Esophagus muscularis mucosa (tissue), 4 donors: ENCODE measurements at regions not wholly inside any gene's neighbourhood (a gene's known extent, or its start where the extent isn't known, plus 50 kb on each side); places are given as distances from the start of the nearest gene placed in this dataset.

ENCODE experiments used
- DNase-seq: peaks from one replicate; pipeline ENCODE4 v3.0.0-alpha.2; 2017; ENCODE audit errors: extremely low spot score
- H3K27ac ChIP-seq, 4 donors: fragments of 200-600 bp; sonication (generic); replicated peaks in 1 of 4; 1 replicate in 3 of 4; 2 replicates in 1 of 4; pipeline ENCODE4 v1.5.1; 2016 to 2019; ENCODE audit warnings: mild to moderate bottlenecking in 1 of 4
- H3K27me3 ChIP-seq, 4 donors: fragments of 200-600 bp; sonication (generic); one replicate each; pipeline versions ENCODE4 v1.5.1 to v1.6.0; 2016 to 2019
- H3K36me3 ChIP-seq, 4 donors: fragments of 200-600 bp; sonication (generic); one replicate each; pipeline ENCODE4 v1.5.1; 2016 to 2019
- H3K4me1 ChIP-seq, 4 donors: fragments of 200-600 bp; sonication (generic); one replicate each; pipeline ENCODE4 v1.5.1; 2016 to 2019
- H3K4me3 ChIP-seq, 4 donors: fragments of 200-600 bp; sonication (generic); 1 replicate in 2 of 4; 2 replicates in 2 of 4; pipeline ENCODE4 v1.5.1; 2016 to 2019; ENCODE audit warnings: mild to moderate bottlenecking in 4 of 4, moderate library complexity in 1 of 4
- H3K9me3 ChIP-seq, 4 donors: fragments of 200-600 bp; sonication (generic); 1 replicate in 3 of 4; 2 replicates in 1 of 4; pipeline ENCODE4 v1.5.1; 2016 to 2019
- EP300 ChIP-seq: sonication (generic); formaldehyde crosslinking; IDR thresholded peaks from one replicate; pipeline ENCODE4 v1.6.1; 2017; ENCODE audit warnings: antibody characterized with exemption
- POLR2A ChIP-seq: fragments of 450-650 bp; IDR thresholded peaks from one replicate; pipeline ENCODE4 v1.6.1; 2017; ENCODE audit warnings: antibody characterized with exemption, moderate library complexity, mild to moderate bottlenecking, low read depth
- POLR2AphosphoS5 ChIP-seq, 2 donors: sonication (generic); formaldehyde crosslinking; IDR thresholded peaks; one replicate each; pipeline ENCODE4 v1.6.1; 2017; ENCODE audit warnings: antibody characterized with exemption in 2 of 2
- WGBS: methylation state at CpG from one replicate; pipeline ENCODE4 v1.1.5; 2018; 5-methylcytosine and 5-hydroxymethylcytosine counted together
- intact Hi-C: fragments of 100-400 bp; cut with DNase I; formaldehyde crosslinking; loops from one replicate; pipeline ENCODE4 v1.15.1; 2023
- TF ChIP-seq, protein P1 (sequence below), 3 experiments: fragments of 200-600 bp in 2 of 3; fragments of 450-650 bp in 1 of 3; sonication (generic) in 2 of 3; IDR thresholded peaks; one replicate each; pipeline ENCODE4 v1.5.1; 2017 to 2019; ENCODE audit warnings: antibody characterized with exemption in 3 of 3, mild to moderate bottlenecking in 2 of 3, moderate library complexity in 1 of 3

DNA sequence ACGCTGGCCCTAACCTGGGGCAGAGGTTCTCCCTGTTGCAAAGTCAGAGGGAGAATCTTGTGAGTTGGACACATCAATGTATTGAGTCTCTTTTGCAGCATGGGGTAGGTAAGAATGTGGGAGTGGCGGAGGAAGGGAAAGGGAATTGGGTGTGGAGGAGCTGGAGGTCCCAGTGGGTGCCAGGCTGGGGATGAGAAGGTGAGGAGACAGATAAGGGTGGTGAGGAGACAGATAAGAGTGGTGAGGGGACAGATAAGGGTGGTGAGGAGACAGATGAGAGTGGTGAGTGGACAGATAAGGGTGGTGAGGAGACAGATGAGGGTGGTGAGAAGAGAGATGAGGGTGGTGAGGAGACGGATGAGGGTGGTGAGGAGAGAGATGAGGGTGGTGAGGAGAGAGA lies 72.9 kb upstream of the SFSWAP start:
- Histone ChIP-seq H3K4me1 (no peaks in the 10 kb centered on the region), H3K9me3 (no peaks in the 10 kb centered on the region), H3K27me3 (peaks cover 0 to 72% (median 0%) of the 10 kb centered on the region in 4 donors), H3K27ac (no peak overlapping the region), H3K4me3 (no peak overlapping the region), H3K36me3 (no peaks in the 10 kb centered on the region)
- WGBS, result 80% methylated on average over 3 of the region's 3 CpGs
- no peak for DNase-seq
- intact Hi-C loops, result no loop called here
- TF ChIP-seq POLR2A (no peak), POLR2AphosphoS5 (IDR thresholded peaks at IDR 0.05) (no peak), EP300 (no peak)
- TF ChIP-seq, protein P1, sequence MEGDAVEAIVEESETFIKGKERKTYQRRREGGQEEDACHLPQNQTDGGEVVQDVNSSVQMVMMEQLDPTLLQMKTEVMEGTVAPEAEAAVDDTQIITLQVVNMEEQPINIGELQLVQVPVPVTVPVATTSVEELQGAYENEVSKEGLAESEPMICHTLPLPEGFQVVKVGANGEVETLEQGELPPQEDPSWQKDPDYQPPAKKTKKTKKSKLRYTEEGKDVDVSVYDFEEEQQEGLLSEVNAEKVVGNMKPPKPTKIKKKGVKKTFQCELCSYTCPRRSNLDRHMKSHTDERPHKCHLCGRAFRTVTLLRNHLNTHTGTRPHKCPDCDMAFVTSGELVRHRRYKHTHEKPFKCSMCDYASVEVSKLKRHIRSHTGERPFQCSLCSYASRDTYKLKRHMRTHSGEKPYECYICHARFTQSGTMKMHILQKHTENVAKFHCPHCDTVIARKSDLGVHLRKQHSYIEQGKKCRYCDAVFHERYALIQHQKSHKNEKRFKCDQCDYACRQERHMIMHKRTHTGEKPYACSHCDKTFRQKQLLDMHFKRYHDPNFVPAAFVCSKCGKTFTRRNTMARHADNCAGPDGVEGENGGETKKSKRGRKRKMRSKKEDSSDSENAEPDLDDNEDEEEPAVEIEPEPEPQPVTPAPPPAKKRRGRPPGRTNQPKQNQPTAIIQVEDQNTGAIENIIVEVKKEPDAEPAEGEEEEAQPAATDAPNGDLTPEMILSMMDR (IDR thresholded peaks at IDR 0.05), result no peak

DNA sequence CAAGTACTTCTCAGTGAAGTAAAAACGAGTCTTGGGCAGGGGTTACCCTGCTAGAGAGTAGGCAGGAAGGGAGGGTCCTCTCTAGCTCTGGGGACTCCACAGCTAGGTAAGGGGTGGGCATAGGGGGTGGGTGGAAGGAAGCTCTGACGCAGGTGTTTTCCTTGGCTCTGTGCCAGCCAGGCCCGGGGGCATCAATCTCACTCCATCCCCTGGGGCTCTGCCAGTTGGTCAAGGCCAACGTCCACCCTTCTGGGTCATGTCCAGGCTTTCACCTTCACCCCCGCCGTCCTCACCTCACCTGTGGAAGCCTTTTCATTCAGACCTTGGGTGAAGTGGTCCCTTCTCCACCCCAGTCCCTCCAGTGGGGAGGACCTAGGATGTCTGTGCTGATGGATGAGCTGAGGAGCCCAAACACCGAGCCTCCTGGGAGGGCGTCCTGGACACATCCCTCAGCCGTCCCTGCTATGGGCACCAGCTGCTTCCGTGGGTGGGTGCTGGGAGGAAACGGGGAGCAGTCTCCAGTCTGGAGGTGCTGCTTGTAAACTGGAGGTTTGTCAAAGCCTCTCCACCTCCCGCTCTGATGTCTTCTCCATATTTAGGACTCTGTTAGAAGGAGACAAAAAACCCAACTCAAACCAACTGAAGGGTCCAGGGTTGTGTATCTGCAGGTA lies 71.5 kb upstream of the SFSWAP start:
- 82% methylated on average over 10 of the region's 12 CpGs for WGBS

DNA sequence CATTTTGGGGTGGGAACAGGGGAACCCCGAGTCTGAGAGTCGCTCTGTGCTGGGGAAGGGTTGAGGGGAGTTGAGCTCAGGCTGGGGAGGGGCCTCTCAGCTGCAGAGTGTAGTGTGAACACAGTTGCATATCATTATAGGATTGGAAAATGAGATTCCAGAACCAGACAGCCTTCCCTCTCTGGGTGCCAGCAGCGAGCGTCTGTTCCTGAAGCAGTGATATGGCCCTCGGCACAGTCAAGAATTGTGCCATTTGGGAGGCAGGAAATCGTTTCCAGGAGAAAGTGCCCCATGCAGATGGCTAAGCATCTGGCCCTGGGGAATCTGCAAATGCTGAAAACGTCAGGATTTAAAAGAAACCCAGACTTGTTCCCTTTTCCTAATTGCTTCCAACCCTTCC lies 70.4 kb upstream of the SFSWAP start:
- Histone ChIP-seq H3K27ac (no peak overlapping the region), H3K9me3 (no peaks in the 10 kb centered on the region), H3K4me1 (no peaks in the 10 kb centered on the region), H3K4me3 (no peak overlapping the region), H3K36me3 (no peaks in the 10 kb centered on the region), H3K27me3 (peaks cover 0 to 75% (median 0%) of the 10 kb centered on the region in 4 donors)
- no peak for DNase-seq
- TF ChIP-seq POLR2A (no peak), POLR2AphosphoS5 (IDR thresholded peaks at IDR 0.05) (no peak), EP300 (no peak)
- TF ChIP-seq, protein P1 (IDR thresholded peaks at IDR 0.05), result no peak
- 56% methylated on average over 7 of the region's 7 CpGs for WGBS
- intact Hi-C loops, result no loop called here

More for the DNA sequence above, 71.5 kb upstream of the SFSWAP start:
- Histone ChIP-seq H3K9me3 (no peaks in the 10 kb centered on the region), H3K27ac (no peak overlapping the region), H3K4me1 (no peaks in the 10 kb centered on the region), H3K36me3 (no peaks in the 10 kb centered on the region), H3K27me3 (peaks cover 0 to 74% (median 0%) of the 10 kb centered on the region in 4 donors), H3K4me3 (no peak overlapping the region)
- no peak for DNase-seq
- TF ChIP-seq POLR2A (no peak), EP300 (no peak), POLR2AphosphoS5 (IDR thresholded peaks at IDR 0.05) (no peak)
- TF ChIP-seq, protein P1 (IDR thresholded peaks at IDR 0.05), result no peak
- intact Hi-C loops, result no loop called here

DNA sequence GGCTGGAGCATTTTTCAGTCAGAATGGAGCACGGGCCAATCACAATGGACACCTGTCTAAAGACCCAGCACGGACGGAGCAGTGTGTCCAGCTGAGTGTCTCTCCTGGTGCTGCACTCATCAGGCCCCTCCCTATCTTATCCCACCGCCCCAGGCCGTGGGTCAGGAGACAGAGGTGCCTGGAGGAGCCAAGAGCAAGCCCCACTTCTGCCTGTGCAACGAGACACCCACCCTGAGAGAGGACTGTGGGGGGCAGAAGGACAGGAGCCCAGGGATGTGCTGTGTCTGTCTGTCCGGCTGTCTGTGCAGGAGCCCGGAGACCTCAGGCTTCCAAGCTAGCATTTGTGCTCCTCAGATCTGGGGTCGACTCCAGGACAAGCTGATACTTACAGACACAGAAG lies 69.6 kb upstream of the SFSWAP start:
- Histone ChIP-seq H3K4me3 (no peak overlapping the region), H3K9me3 (no peaks in the 10 kb centered on the region), H3K27ac (no peak overlapping the region), H3K4me1 (no peaks in the 10 kb centered on the region), H3K36me3 (no peaks in the 10 kb centered on the region), H3K27me3 (peaks cover 0 to 72% (median 0%) of the 10 kb centered on the region in 4 donors)
- 100% methylated on average over 2 of the region's 9 CpGs for WGBS
- intact Hi-C loops, result no loop called here
- no peak for DNase-seq
- TF ChIP-seq POLR2AphosphoS5 (IDR thresholded peaks at IDR 0.05) (no peak), EP300 (no peak), POLR2A (no peak)
- TF ChIP-seq, protein P1 (IDR thresholded peaks at IDR 0.05), result no peak

GRCh38 chr12:131642101-131642540 lies 68.8 kb upstream of the SFSWAP start:
- no peak for TF ChIP-seq POLR2A
- no peak for TF ChIP-seq POLR2AphosphoS5 (IDR thresholded peaks at IDR 0.05)
- no peak for TF ChIP-seq EP300
- TF ChIP-seq, protein P1 (IDR thresholded peaks at IDR 0.05), result no peak
- Histone ChIP-seq H3K27ac (no peak overlapping the region), H3K27me3 (peaks cover 0 to 68% (median 0%) of the 10 kb centered on the region in 4 donors), H3K4me3 (no peak overlapping the region), H3K9me3 (no peaks in the 10 kb centered on the region), H3K4me1 (no peaks in the 10 kb centered on the region), H3K36me3 (no peaks in the 10 kb centered on the region)
- intact Hi-C loops, result no loop called here
- WGBS, result 81% methylated on average over 2 of the region's 8 CpGs
- no peak for DNase-seq
